ENCODE measurements at regions not wholly inside any gene's neighbourhood (a gene's known extent, or its start where the extent isn't known, plus 50 kb on each side); places are given as distances from the start of the nearest gene placed in this dataset.
"Not testable (repeated sequence)": the region's sequence is repeated elsewhere in the genome, so short reads cannot be mapped to it uniquely, and the experiment has no call there.

GRCh38 chr17:20702692-20703091 is 123.2 kb downstream of the CDRT15L2 start:
- Histone ChIP-seq H3K4me1 (ENCODE audit: control insufficient read depth in 5 of 5, insufficient read depth in 5 of 5, low read length in 5 of 5) (no peaks in the 10 kb centered on the region), H3K36me3 (ENCODE audit: control insufficient read depth in 4 of 4, insufficient read depth in 4 of 4, low read length in 4 of 4) (no peaks in the 10 kb centered on the region), H3K9me3 (ENCODE audit: control insufficient read depth in 4 of 4, insufficient read depth in 3 of 4, low read length in 3 of 4) (no peaks in the 10 kb centered on the region), H3K27ac (ENCODE audit: low read depth in 1 of 2, low read length in 1 of 2) (no peak overlapping the region), H3K9ac (ENCODE audit: insufficient read depth in 1 of 2, low read length in 2 of 2) (no peak overlapping the region), H3K4me3 (no peak overlapping the region), H3K27me3 (ENCODE audit: control insufficient read depth in 3 of 3, insufficient read depth in 3 of 3, low read length in 2 of 3) (no peaks in the 10 kb centered on the region)
- no peak for TF ChIP-seq CTCF (IDR thresholded peaks at IDR 0.05; ENCODE audit: control extremely low read depth, extremely low read depth)
- ATAC-seq (ENCODE audit: insufficient read depth, low FRiP score) (no peak), DNase-seq (no peak)
- 92% methylated on average over 4 of the region's 4 CpGs for WGBS, 2 donors

- no peaks in the 10 kb centered on the region for H3K27me3 ChIP-seq (ENCODE audit: control insufficient read depth in 3 of 3, insufficient read depth in 3 of 3, low read length in 2 of 3)
- WGBS, 2 donors, result 93 to 100% methylated on average over 1 of the region's 1 CpG
- no peak for TF ChIP-seq CTCF (IDR thresholded peaks at IDR 0.05; ENCODE audit: control extremely low read depth, extremely low read depth)
These were observed 124.3 kb downstream of the CDRT15L2 start for GRCh38 chr17:20703781-20704180.

DNA sequence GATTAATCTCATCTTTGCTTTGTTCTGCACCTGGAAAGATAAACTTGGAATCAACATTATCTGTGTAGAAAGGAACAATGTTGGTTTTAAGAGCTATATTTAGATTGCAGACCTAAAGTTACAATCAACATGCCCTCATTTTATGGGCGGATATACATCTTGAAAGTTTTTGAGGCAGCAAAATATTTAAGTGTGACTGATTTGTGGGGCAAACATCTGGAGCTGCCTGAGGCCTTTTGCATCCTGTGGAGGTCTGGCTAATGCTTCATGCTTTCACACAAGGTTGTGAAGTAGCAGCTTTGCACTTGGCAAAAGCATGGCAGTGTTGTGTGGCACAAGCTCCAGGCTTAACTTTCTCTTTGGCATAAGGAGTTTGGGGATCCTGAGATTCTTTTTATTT is 125.7 kb downstream of the CDRT15L2 start:
- WGBS, 2 donors, result 55 to 62% methylated on average over 1 of the region's 1 CpG
- not testable (repeated sequence) for H3K27ac ChIP-seq (ENCODE audit: low read depth in 1 of 2, low read length in 1 of 2); H3K4me3 ChIP-seq; H3K4me1 ChIP-seq (ENCODE audit: control insufficient read depth in 5 of 5, insufficient read depth in 5 of 5, low read length in 5 of 5); H3K27me3 ChIP-seq (ENCODE audit: control insufficient read depth in 3 of 3, insufficient read depth in 3 of 3, low read length in 2 of 3); H3K36me3 ChIP-seq (ENCODE audit: control insufficient read depth in 4 of 4, insufficient read depth in 4 of 4, low read length in 4 of 4); H3K9me3 ChIP-seq (ENCODE audit: control insufficient read depth in 4 of 4, insufficient read depth in 3 of 4, low read length in 3 of 4); DNase-seq; H3K9ac ChIP-seq (ENCODE audit: insufficient read depth in 1 of 2, low read length in 2 of 2); ATAC-seq (ENCODE audit: insufficient read depth, low FRiP score)

More at GRCh38 chr17:20703781-20704180, 124.3 kb downstream of the CDRT15L2 start:
- H3K9ac ChIP-seq (ENCODE audit: insufficient read depth in 1 of 2, low read length in 2 of 2), result no peak overlapping the region
- no peaks in the 10 kb centered on the region for H3K4me1 ChIP-seq (ENCODE audit: control insufficient read depth in 5 of 5, insufficient read depth in 5 of 5, low read length in 5 of 5)
- H3K36me3 ChIP-seq (ENCODE audit: control insufficient read depth in 4 of 4, insufficient read depth in 4 of 4, low read length in 4 of 4), result no peaks in the 10 kb centered on the region
- H3K9me3 ChIP-seq (ENCODE audit: control insufficient read depth in 4 of 4, insufficient read depth in 3 of 4, low read length in 3 of 4), result no peaks in the 10 kb centered on the region
- H3K27ac ChIP-seq (ENCODE audit: low read depth in 1 of 2, low read length in 1 of 2), result no peak overlapping the region
- DNase-seq, result no peak
- H3K4me3 ChIP-seq, result no peak overlapping the region
- ATAC-seq (ENCODE audit: insufficient read depth, low FRiP score), result no peak

- H3K27ac ChIP-seq (ENCODE audit: low read depth in 1 of 2, low read length in 1 of 2), result no peak overlapping the region
These were observed 127.3 kb downstream of the CDRT15L2 start for GRCh38 chr17:20706751-20707373.

DNA sequence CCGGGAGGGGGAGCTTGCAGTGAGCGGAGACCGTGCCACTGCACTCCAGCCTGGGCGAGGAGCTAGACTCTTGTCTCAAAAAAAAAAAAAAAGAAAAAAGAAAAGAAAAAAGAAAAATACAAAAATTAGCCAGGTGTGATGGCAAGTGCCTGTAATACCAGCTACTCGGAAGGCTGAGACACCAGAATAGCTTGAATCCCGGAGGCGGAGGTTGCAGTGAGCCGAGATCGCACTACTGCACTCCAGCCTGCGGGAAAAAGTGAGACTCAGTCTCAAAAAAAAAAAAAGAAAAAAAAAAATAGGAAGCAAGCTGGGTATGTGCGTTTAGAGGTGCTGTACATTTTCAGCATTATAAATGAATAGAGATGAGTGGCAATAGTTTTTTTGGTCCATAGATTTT is 129.3 kb downstream of the CDRT15L2 start:
- DNase-seq; H3K4me1 ChIP-seq (ENCODE audit: control insufficient read depth in 5 of 5, insufficient read depth in 5 of 5, low read length in 5 of 5); H3K27ac ChIP-seq (ENCODE audit: low read depth in 1 of 2, low read length in 1 of 2): not testable (repeated sequence)

More at GRCh38 chr17:20706751-20707373, 127.3 kb downstream of the CDRT15L2 start:
- H3K4me3 ChIP-seq, result no peak overlapping the region
- no peak for ATAC-seq (ENCODE audit: insufficient read depth, low FRiP score)
- 80 to 86% methylated on average over 16 of the region's 16 CpGs for WGBS, 2 donors
- H3K36me3 ChIP-seq (ENCODE audit: control insufficient read depth in 4 of 4, insufficient read depth in 4 of 4, low read length in 4 of 4), result no peaks in the 10 kb centered on the region
- H3K27me3 ChIP-seq (ENCODE audit: control insufficient read depth in 3 of 3, insufficient read depth in 3 of 3, low read length in 2 of 3), result no peaks in the 10 kb centered on the region
- H3K9ac ChIP-seq (ENCODE audit: insufficient read depth in 1 of 2, low read length in 2 of 2), result no peak overlapping the region
- no peaks in the 10 kb centered on the region for H3K9me3 ChIP-seq (ENCODE audit: control insufficient read depth in 4 of 4, insufficient read depth in 3 of 4, low read length in 3 of 4)
- no peak for DNase-seq
- no peaks in the 10 kb centered on the region for H3K4me1 ChIP-seq (ENCODE audit: control insufficient read depth in 5 of 5, insufficient read depth in 5 of 5, low read length in 5 of 5)
- TF ChIP-seq CTCF (IDR thresholded peaks at IDR 0.05; ENCODE audit: control extremely low read depth, extremely low read depth), result no peak

DNA sequence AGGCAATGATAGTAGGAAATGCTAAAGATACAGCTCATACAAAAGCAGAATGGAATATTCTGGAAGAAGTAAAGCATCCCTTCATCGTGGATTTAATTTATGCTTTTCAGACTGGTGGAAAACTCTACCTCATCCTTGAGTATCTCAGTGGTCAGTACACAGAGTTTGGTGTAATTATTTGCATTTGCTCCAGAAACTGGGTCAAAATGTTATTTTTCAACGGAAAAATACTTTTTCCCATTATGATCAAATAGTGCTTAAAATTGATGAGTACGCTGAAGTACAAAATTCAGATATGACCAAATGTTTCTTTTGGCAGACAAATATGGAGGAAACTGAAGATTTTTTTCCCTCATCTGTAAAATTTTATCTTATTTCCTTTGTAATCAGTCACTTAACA is 137.0 kb downstream of the CDRT15L2 start:
- not testable (repeated sequence) for H3K4me3 ChIP-seq; H3K36me3 ChIP-seq (ENCODE audit: control insufficient read depth in 4 of 4, insufficient read depth in 4 of 4, low read length in 4 of 4); H3K27me3 ChIP-seq (ENCODE audit: control insufficient read depth in 3 of 3, insufficient read depth in 3 of 3, low read length in 2 of 3); H3K9ac ChIP-seq (ENCODE audit: insufficient read depth in 1 of 2, low read length in 2 of 2); ATAC-seq (ENCODE audit: insufficient read depth, low FRiP score); H3K9me3 ChIP-seq (ENCODE audit: control insufficient read depth in 4 of 4, insufficient read depth in 3 of 4, low read length in 3 of 4); H3K4me1 ChIP-seq (ENCODE audit: control insufficient read depth in 5 of 5, insufficient read depth in 5 of 5, low read length in 5 of 5); H3K27ac ChIP-seq (ENCODE audit: low read depth in 1 of 2, low read length in 1 of 2); DNase-seq
- WGBS, 2 donors, result 88 to 94% methylated on average over 3 of the region's 3 CpGs

More for the DNA sequence above, 129.3 kb downstream of the CDRT15L2 start:
- H3K27me3 ChIP-seq (ENCODE audit: control insufficient read depth in 3 of 3, insufficient read depth in 3 of 3, low read length in 2 of 3); H3K4me3 ChIP-seq; H3K36me3 ChIP-seq (ENCODE audit: control insufficient read depth in 4 of 4, insufficient read depth in 4 of 4, low read length in 4 of 4); H3K9me3 ChIP-seq (ENCODE audit: control insufficient read depth in 4 of 4, insufficient read depth in 3 of 4, low read length in 3 of 4); H3K9ac ChIP-seq (ENCODE audit: insufficient read depth in 1 of 2, low read length in 2 of 2); ATAC-seq (ENCODE audit: insufficient read depth, low FRiP score): not testable (repeated sequence)
- 78 to 86% methylated on average over 11 of the region's 11 CpGs for WGBS, 2 donors

All from lung (tissue), 11 donors.